Subcutaneous abdominal adipose tissue (tissue), 5 donors: ENCODE measurements at regions not wholly inside any gene's neighbourhood (a gene's known extent, or its start where the extent isn't known, plus 50 kb on each side); places are given as distances from the start of the nearest gene placed in this dataset.
"Not testable (repeated sequence)": the region's sequence is repeated elsewhere in the genome, so short reads cannot be mapped to it uniquely, and the experiment has no call there.

Experiments used
- H3K27ac ChIP-seq: one replicate; pipeline ENCODE4 v1.7.0; 2013; ENCODE audit warnings: low read depth, mild to moderate bottlenecking, inconsistent platforms, low read length, moderate library complexity
- H3K27me3 ChIP-seq, 5 donors: one replicate each; pipeline ENCODE4 v1.7.0; 2013; ENCODE audit warnings: low read length in 5 of 5, inconsistent platforms in 1 of 5; ENCODE audit not compliant: control insufficient read depth in 5 of 5, insufficient read depth in 4 of 5
- H3K36me3 ChIP-seq, 5 donors: one replicate each; pipeline ENCODE4 v1.7.0; 2013; ENCODE audit warnings: low read length in 5 of 5; ENCODE audit not compliant: control insufficient read depth in 5 of 5, insufficient read depth in 5 of 5
- H3K4me1 ChIP-seq, 5 donors: one replicate each; pipeline ENCODE4 v1.7.0; 2013; ENCODE audit warnings: low read length in 5 of 5, mild to moderate bottlenecking in 3 of 5, moderate library complexity in 1 of 5; ENCODE audit not compliant: control insufficient read depth in 5 of 5, insufficient read depth in 5 of 5
- H3K4me3 ChIP-seq, 5 donors: one replicate each; pipeline ENCODE4 v1.7.0; 2013; ENCODE audit warnings: low read length in 5 of 5, low read depth in 1 of 5
- H3K9ac ChIP-seq, 5 donors: one replicate each; pipeline ENCODE4 v1.7.0; 2013; ENCODE audit warnings: low read length in 5 of 5, mild to moderate bottlenecking in 4 of 5, moderate library complexity in 3 of 5
- H3K9me3 ChIP-seq, 5 donors: one replicate each; pipeline ENCODE4 v1.7.0; 2013; ENCODE audit warnings: low read length in 5 of 5; ENCODE audit not compliant: control insufficient read depth in 5 of 5
- donor health status: healthy.
- donor health status: healthy.
- donor health status: healthy.
- donor health status: healthy.
- donor health status: healthy.

DNA sequence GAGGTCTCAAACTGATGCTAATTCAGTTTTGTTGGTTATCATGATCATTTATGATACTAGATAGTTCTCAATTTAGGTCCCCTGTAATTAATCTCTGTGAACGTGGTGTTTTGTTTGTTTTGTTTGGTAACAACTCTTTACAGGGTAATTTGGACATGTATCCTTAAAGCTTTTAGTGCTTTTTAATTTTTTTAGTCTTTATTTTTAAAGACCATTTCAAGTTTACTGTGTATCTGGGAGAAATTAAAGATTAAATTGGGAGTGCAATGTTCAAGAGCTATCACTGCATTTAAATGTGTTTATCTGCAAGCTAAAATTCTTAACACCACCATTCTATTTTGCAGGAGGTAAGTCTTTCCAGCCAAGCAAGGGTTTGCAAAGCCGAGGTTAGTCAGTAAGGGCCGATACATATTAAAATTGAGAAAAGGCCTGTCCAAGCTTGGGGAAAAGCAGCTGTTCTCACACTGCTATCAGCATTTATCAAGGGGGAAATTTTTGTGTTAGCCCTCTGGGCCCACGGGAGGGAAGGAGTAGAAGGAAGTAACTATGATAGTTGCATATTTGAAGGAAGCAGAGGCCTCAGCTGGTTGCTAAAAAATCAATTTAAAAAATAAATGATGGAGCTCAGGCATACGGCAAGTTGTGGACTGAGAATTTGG, 59.3 kb upstream of the ZNF217 start:
- Histone ChIP-seq H3K4me3 (no peak overlapping the region), H3K9ac (no peak overlapping the region), H3K27me3 (no peaks in the 10 kb centered on the region), H3K36me3 (no peaks in the 10 kb centered on the region), H3K9me3 (no peaks in the 10 kb centered on the region), H3K27ac (peak overlapping the region; percentile 57), H3K4me1 (peaks cover 0 to 45% (median 31%) of the 10 kb centered on the region in 5 donors)

DNA sequence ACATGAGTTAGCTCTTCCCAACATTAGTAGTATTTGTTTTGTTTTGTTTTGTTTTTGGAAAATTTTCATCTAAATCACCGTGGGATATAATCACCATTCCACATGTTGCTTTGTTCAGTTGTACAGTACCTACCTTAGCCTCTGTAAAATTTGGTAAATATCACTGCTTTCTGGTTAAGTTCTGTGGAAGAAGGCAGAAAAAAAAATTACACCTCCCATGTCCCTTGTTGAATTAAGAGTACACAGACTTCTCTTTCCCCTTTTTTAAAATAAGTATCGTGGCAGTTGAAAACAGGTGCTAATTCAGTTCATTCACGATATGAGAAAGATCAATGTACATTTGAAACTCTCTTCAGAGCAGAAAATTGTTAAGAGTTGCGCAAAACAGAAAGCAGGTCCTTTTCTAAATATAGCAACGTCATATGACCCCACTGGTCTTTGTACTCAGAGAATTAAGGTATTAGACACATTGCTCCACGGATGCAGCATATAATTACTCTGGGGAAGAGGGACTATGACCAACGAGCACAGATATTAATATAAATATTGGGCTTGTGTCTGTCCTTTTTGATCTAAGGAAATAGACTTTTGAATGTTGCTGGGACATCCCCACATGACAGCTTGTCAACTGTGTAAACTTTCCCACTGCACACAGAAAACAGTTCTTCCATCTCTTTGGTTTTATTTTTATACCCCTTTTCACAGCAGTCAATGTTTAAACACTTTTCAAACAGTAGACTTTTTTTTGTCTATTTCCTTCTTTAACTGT, 58.6 kb upstream of the ZNF217 start:
- H3K4me1 ChIP-seq = peaks cover 0 to 42% (median 32%) of the 10 kb centered on the region in 5 donors
- H3K36me3 ChIP-seq = no peaks in the 10 kb centered on the region

DNA sequence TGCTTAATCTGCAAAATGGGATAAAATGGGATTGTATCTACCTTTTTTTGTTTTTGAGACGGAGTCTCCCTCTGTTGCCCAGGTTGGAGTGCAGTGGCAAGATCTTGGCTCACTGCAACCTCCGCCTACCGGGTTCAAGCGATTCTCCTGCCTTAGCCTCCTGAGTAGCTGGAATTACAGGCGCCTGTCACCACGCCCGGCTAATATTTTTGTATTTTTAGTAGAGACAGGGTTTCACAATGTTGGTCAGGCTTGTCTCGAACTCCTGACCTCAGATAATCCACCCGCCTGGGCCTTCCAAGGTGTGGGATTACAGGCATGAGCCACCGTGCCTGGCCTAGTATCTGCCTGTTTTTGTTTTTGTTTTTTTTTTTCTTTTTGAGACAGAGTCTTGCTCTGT, 55.9 kb upstream of the ZNF217 start:
- not testable (repeated sequence) for H3K9me3 ChIP-seq, H3K9ac ChIP-seq, H3K4me3 ChIP-seq, H3K36me3 ChIP-seq, H3K27me3 ChIP-seq, H3K27ac ChIP-seq
- peaks cover 0 to 28% (median 18%) of the 10 kb centered on the region in 5 donors for H3K4me1 ChIP-seq

More for the DNA sequence above, 58.6 kb upstream of the ZNF217 start:
- H3K4me3 ChIP-seq = no peak overlapping the region
- no peaks in the 10 kb centered on the region for H3K9me3 ChIP-seq
- H3K9ac ChIP-seq = peak overlapping the region in 1 of 5 donors; percentile 27
- H3K27me3 ChIP-seq = no peaks in the 10 kb centered on the region
- peak overlapping the region; percentile 57 for H3K27ac ChIP-seq

DNA sequence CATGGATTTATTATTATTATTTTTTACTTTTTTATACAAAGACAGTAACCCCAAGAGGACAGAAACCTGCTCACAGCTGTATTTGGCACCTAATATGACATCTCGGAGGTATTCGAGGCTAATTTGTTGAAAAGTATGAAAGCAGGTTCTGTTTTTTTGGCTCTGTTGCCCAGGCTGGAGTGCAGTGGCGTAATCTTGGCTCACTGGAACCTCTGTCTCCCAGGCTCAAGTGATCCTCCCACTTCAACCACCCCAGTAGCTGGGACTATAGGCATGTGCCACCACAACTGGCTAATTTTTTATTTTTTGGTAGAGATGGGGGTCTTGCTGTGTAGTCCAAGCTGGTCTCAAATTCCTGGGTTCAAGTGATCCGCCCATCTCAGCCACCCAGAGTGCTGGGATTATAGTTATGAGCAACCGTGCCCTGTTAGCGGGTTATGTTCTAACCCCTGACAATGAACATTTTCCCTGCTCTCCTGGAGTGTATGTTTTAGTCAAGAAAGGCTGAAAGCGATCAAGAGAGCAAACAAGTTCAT, 53.7 kb upstream of the ZNF217 start:
- Histone ChIP-seq H3K27ac (no peak overlapping the region), H3K9me3 (no peaks in the 10 kb centered on the region), H3K27me3 (no peaks in the 10 kb centered on the region), H3K9ac (no peak overlapping the region), H3K36me3 (no peaks in the 10 kb centered on the region), H3K4me3 (no peak overlapping the region), H3K4me1 (peaks cover 2 to 23% (median 20%) of the 10 kb centered on the region in 5 donors)

GRCh38 chr20:53646550-53646949, 52.9 kb upstream of the ZNF217 start:
- Histone ChIP-seq H3K27me3 (no peaks in the 10 kb centered on the region), H3K4me3 (no peak overlapping the region), H3K4me1 (peaks cover 2 to 22% (median 21%) of the 10 kb centered on the region in 5 donors)

DNA sequence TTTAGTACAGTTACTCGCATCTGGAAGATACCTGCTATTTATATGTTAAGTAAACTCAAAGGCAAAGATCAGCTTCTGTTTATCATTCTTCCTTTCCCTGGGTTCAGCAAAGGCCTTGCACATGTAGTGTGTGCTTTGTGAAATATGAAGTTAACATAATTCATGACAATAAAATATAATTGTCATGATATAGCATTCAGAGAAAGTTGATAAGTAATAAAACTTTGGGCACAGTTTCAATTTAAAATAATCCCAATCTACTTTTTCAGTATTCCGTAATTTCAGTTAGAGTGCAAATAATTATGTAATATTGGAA, 51.9 kb upstream of the ZNF217 start:
- H3K9me3 ChIP-seq = no peaks in the 10 kb centered on the region
- no peak overlapping the region for H3K4me3 ChIP-seq
- no peaks in the 10 kb centered on the region for H3K36me3 ChIP-seq
- H3K9ac ChIP-seq = no peak overlapping the region
- peaks cover 2 to 22% (median 21%) of the 10 kb centered on the region in 5 donors for H3K4me1 ChIP-seq
- no peak overlapping the region for H3K27ac ChIP-seq
- H3K27me3 ChIP-seq = no peaks in the 10 kb centered on the region

More at GRCh38 chr20:53646550-53646949, 52.9 kb upstream of the ZNF217 start:
- Histone ChIP-seq H3K36me3 (no peaks in the 10 kb centered on the region), H3K27ac (no peak overlapping the region), H3K9me3 (no peaks in the 10 kb centered on the region), H3K9ac (no peak overlapping the region)

- not testable (repeated sequence) for H3K36me3 ChIP-seq, H3K27ac ChIP-seq
Observed at GRCh38 chr20:53644108-53644507, 50.5 kb upstream of the ZNF217 start.

More at GRCh38 chr20:53644108-53644507, 50.5 kb upstream of the ZNF217 start:
- peaks cover 2 to 22% (median 21%) of the 10 kb centered on the region in 5 donors for H3K4me1 ChIP-seq
- H3K27me3 ChIP-seq, H3K9me3 ChIP-seq, H3K4me3 ChIP-seq, H3K9ac ChIP-seq: not testable (repeated sequence)
